OCI-LY1 (cell line): ENCODE measurements at regions not wholly inside any gene's neighbourhood (a gene's known extent, or its start where the extent isn't known, plus 50 kb on each side); places are given as distances from the start of the nearest gene placed in this dataset.

Source experiments
- H2AFZ ChIP-seq: fragments of 200-600 bp; sonication (generic), shearing (Covaris generic); 2 replicates; pipeline ENCODE4 v1.6.0; 2014; ENCODE audit warnings: antibody characterized with exemption, mild to moderate bottlenecking, low read length
- H3F3A ChIP-seq: fragments of 200-600 bp; sonication (generic), shearing (Covaris generic); 2 replicates; pipeline ENCODE4 v1.6.0; 2014; ENCODE audit warnings: mild to moderate bottlenecking, antibody characterized with exemption, low read length, moderate library complexity; ENCODE audit not compliant: insufficient read depth
- H3K27ac ChIP-seq: fragments of 200-600 bp; sonication (generic); 2 replicates; pipeline ENCODE4 v1.5.1; 2014; ENCODE audit warnings: low read length, mixed run types, mild to moderate bottlenecking, low read depth; ENCODE audit not compliant: poor library complexity, severe bottlenecking
- H3K27me3 ChIP-seq: fragments of 200-600 bp; sonication (generic); 2 replicates; pipeline ENCODE4 v1.6.0; 2014; ENCODE audit warnings: antibody characterized with exemption, mild to moderate bottlenecking, low read length, moderate library complexity; ENCODE audit not compliant: insufficient read depth
- H3K36me3 ChIP-seq: fragments of 200-600 bp; sonication (generic); 2 replicates; pipeline ENCODE4 v1.6.1; 2014; ENCODE audit warnings: mild to moderate bottlenecking, antibody characterized with exemption, low read length, moderate library complexity, mixed read lengths; ENCODE audit not compliant: insufficient read depth
- H3K4me1 ChIP-seq: fragments of 200-600 bp; sonication (generic); 2 replicates; pipeline ENCODE4 v1.5.1; 2014; ENCODE audit warnings: mild to moderate bottlenecking, low read length, moderate library complexity; ENCODE audit not compliant: insufficient read depth, severe bottlenecking
- H3K4me2 ChIP-seq: fragments of 200-600 bp; sonication (generic), shearing (Covaris generic); 2 replicates; pipeline ENCODE4 v1.6.1; 2014; ENCODE audit warnings: low read length
- H3K4me3 ChIP-seq: fragments of 200-600 bp; sonication (generic); 2 replicates; pipeline ENCODE4 v1.5.1; 2014; ENCODE audit warnings: low read length, low read depth, mild to moderate bottlenecking, mixed read lengths; ENCODE audit not compliant: poor library complexity, severe bottlenecking
- H3K79me2 ChIP-seq: fragments of 200-600 bp; shearing (Covaris generic); 2 replicates; pipeline ENCODE4 v1.6.1; 2016; ENCODE audit warnings: mixed run types, low read length, mixed read lengths; ENCODE audit not compliant: insufficient read depth
- H3K9ac ChIP-seq: fragments of 200-600 bp; sonication (generic), shearing (Covaris generic); 2 replicates; pipeline ENCODE4 v1.6.1; 2014; ENCODE audit warnings: mild to moderate bottlenecking, low read length, mixed read lengths
- H3K9me2 ChIP-seq: fragments of 200-600 bp; sonication (generic), shearing (Covaris generic); 2 replicates; pipeline ENCODE4 v1.6.1; 2014; ENCODE audit warnings: low read depth, mild to moderate bottlenecking, low read length, mixed read lengths
- H3K9me3 ChIP-seq: fragments of 200-600 bp; shearing (Covaris generic); 2 replicates; pipeline ENCODE4 v1.6.1; 2014; ENCODE audit warnings: low read length, mixed read lengths
- H4K20me1 ChIP-seq: fragments of 200-600 bp; sonication (generic), shearing (Covaris generic); 2 replicates; pipeline ENCODE4 v1.6.0; 2016; ENCODE audit warnings: mild to moderate bottlenecking, low read length; ENCODE audit not compliant: insufficient read depth
- EZH2 ChIP-seq: fragments of 200-600 bp; sonication (generic), shearing (Covaris generic); IDR thresholded peaks from 2 replicates; pipeline ENCODE4 v1.8.0; 2017; ENCODE audit warnings: borderline replicate concordance, mixed run types, mild to moderate bottlenecking, antibody characterized with exemption, low read length, moderate library complexity, mixed read lengths
- TF ChIP-seq, protein P1 (sequence below): fragments of 200-600 bp; sonication (generic), shearing (Covaris generic); IDR thresholded peaks from 2 replicates; pipeline ENCODE4 v1.5.1; 2017; ENCODE audit warnings: mild to moderate bottlenecking, antibody characterized with exemption, low read length, moderate library complexity, mixed read lengths

DNA sequence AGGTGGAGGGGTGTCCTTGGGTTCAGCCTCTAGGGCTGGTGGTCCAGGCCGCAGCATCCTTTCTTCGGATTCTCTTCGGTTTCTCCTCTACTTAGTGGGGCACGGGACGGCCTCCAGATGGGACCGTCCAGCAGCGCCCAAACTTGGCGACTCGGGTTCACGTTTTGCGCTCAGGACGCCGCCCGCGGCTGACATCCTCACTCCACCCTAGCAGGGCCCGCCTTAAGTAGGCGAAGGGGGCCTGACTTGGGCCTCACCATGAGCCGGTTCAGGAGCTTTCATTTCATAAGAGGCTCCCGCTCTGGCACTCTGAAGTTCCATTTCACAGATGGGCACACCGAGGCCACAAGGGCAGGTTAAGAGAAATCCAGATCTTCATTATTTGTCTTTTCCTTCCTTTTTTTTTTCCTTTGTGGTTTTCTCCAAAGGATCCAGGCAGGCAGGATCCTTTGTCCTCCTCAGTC lies 141.2 kb downstream of the SEC14L1 start:
- Histone ChIP-seq H3K27me3 (peaks cover 12% of the 10 kb centered on the region; the same call in 1 of the 2 replicates), H3K36me3 (no peaks in the 10 kb centered on the region), H3K9me3 (no peaks in the 10 kb centered on the region), H3K27ac (no peak overlapping the region), H3K4me3 (peak overlapping the region; percentile 67), H3K9ac (peak overlapping the region; percentile 64), H3F3A (no peaks in the 10 kb centered on the region), H3K79me2 (no peaks in the 10 kb centered on the region), H3K4me2 (peak overlapping the region; percentile 79), H2AFZ (no peak overlapping the region), H3K4me1 (peaks cover 26% of the 10 kb centered on the region), H3K9me2 (no peaks in the 10 kb centered on the region), H4K20me1 (no peaks in the 10 kb centered on the region)
- TF ChIP-seq, protein P1, sequence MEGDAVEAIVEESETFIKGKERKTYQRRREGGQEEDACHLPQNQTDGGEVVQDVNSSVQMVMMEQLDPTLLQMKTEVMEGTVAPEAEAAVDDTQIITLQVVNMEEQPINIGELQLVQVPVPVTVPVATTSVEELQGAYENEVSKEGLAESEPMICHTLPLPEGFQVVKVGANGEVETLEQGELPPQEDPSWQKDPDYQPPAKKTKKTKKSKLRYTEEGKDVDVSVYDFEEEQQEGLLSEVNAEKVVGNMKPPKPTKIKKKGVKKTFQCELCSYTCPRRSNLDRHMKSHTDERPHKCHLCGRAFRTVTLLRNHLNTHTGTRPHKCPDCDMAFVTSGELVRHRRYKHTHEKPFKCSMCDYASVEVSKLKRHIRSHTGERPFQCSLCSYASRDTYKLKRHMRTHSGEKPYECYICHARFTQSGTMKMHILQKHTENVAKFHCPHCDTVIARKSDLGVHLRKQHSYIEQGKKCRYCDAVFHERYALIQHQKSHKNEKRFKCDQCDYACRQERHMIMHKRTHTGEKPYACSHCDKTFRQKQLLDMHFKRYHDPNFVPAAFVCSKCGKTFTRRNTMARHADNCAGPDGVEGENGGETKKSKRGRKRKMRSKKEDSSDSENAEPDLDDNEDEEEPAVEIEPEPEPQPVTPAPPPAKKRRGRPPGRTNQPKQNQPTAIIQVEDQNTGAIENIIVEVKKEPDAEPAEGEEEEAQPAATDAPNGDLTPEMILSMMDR, result no peak
- TF ChIP-seq EZH2, result no peak

DNA sequence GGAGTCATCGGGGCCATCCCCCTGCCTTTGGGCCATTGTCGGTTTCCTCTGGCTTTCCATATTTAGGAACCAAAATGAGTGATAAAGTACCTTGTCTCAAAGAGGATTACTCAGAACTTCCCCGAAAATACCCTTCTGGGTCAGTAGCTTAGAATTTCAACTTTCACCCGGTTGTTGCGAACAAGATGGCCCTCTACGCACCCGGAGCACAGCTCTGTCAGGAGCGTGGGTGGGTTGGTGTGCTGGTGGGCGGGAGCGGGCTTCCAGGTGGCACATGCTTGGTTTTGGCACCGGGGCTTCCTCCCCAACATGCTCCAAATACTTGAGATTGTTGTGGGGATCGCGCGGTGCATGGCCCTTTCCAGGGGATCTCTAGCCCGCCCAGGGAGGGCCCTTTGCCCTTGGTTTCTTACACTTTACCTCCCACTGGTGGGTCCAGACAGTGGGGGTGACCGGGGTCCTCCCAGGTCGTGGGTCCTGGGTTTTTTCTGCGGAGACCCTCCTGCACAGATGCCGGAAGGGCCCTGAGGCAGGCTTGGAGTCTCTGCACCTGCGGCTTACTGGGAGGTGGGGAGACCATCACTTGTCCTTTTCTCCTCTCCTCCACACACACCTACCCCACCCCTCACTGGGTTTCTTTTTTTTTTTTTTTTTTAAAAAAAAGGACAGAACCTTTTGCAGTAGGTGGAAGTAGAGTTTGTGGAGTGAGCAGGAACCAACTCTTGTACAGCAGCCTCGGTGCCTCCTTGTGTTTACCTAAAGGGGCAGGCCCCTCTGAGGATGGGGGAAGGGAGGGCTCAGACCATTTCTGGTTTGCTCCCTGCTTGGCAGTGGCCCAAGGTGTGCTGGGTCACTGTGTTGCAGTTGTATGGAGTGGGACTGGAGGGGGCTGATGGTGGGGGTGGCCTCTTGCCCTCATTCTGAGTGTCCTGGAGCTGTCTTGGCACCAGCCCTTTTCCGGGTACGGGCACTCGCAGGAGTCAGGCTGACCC lies 142.1 kb downstream of the SEC14L1 start:
- peaks cover 12% of the 10 kb centered on the region; the same call in 1 of the 2 replicates for H3K27me3 ChIP-seq
- H3K4me2 ChIP-seq, result peak overlapping the region; percentile 79
- H2AFZ ChIP-seq, result no peak overlapping the region
- peak overlapping the region; percentile 67 for H3K4me3 ChIP-seq
- H4K20me1 ChIP-seq, result no peaks in the 10 kb centered on the region
- H3K9ac ChIP-seq, result peak overlapping the region; percentile 64; the same call in 1 of the 2 replicates
- no peaks in the 10 kb centered on the region for H3K9me3 ChIP-seq
- H3K4me1 ChIP-seq, result peaks cover 26% of the 10 kb centered on the region
- H3K9me2 ChIP-seq, result no peaks in the 10 kb centered on the region
- no peaks in the 10 kb centered on the region for H3K79me2 ChIP-seq
- H3K36me3 ChIP-seq, result no peaks in the 10 kb centered on the region
- no peak overlapping the region for H3K27ac ChIP-seq
- no peak for TF ChIP-seq EZH2
- TF ChIP-seq, protein P1, result no peak
- H3F3A ChIP-seq, result no peaks in the 10 kb centered on the region

DNA sequence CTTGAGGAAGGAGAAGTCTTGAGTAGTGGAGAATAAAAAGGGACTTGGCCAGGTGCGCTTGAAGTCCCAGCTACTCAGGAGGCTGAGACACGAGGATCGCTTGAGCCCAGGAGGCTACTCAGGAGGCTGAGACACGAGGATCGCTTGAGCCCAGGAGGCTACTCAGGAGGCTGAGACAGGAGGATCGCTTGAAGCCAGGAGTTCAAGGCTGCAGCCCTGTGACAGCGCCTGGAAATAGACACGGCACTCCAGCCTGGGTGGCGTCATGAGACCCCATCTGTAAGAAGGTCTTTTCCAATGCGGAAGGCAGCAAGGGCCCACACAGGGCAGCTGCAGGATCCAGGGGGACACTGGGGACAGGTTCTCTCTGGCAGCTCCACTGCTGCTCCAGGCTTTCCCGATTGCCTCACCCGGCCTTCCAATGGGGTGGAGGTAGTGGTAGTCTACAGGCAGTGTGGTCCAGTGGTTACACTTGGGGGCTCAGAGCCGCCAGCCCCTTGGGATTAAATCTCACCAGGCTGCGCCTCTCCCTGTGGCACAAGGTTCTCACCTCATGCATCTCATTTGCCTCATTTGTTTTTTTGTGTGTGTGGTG lies 143.4 kb downstream of the SEC14L1 start:
- Histone ChIP-seq H3K4me2 (no peak overlapping the region), H3K9ac (no peak overlapping the region), H3K27ac (no peak overlapping the region), H3K36me3 (no peaks in the 10 kb centered on the region), H4K20me1 (no peaks in the 10 kb centered on the region), H3F3A (no peaks in the 10 kb centered on the region), H3K4me3 (no peak overlapping the region), H2AFZ (no peak overlapping the region), H3K27me3 (peaks cover 12% of the 10 kb centered on the region; the same call in 1 of the 2 replicates), H3K9me2 (no peaks in the 10 kb centered on the region), H3K4me1 (peaks cover 26% of the 10 kb centered on the region), H3K79me2 (no peaks in the 10 kb centered on the region), H3K9me3 (no peaks in the 10 kb centered on the region)
- no peak for TF ChIP-seq EZH2
- TF ChIP-seq, protein P1, result no peak
